DOHH2 (cell line): ENCODE measurements at regions not wholly inside any gene's neighbourhood (a gene's known extent, or its start where the extent isn't known, plus 50 kb on each side); places are given as distances from the start of the nearest gene placed in this dataset.

Source experiments
- H3F3A ChIP-seq: fragments of 200-600 bp; sonication (generic), shearing (Covaris generic); 2 replicates; pipeline ENCODE4 v1.6.0; 2016; ENCODE audit warnings: antibody characterized with exemption, mild to moderate bottlenecking; ENCODE audit not compliant: control insufficient read depth, insufficient read depth
- H3K27ac ChIP-seq: fragments of 200-600 bp; sonication (generic); 2 replicates; pipeline ENCODE4 v1.5.1; 2014; ENCODE audit warnings: low read depth, mild to moderate bottlenecking, low read length, moderate library complexity
- H3K27me3 ChIP-seq: fragments of 200-600 bp; sonication (generic); 2 replicates; pipeline ENCODE4 v1.6.1; 2014; ENCODE audit warnings: mild to moderate bottlenecking, low read length, mixed read lengths; ENCODE audit not compliant: control insufficient read depth
- H3K36me3 ChIP-seq: fragments of 200-600 bp; sonication (generic); 2 replicates; pipeline ENCODE4 v1.6.1; 2014; ENCODE audit warnings: mild to moderate bottlenecking, low read length, moderate library complexity, mixed read lengths; ENCODE audit not compliant: control insufficient read depth
- H3K4me1 ChIP-seq: fragments of 200-600 bp; sonication (generic); 2 replicates; pipeline ENCODE4 v1.6.1; 2014; ENCODE audit warnings: mild to moderate bottlenecking, low read length, mixed read lengths; ENCODE audit not compliant: control insufficient read depth
- H3K4me2 ChIP-seq: fragments of 200-600 bp; sonication (generic); 2 replicates; pipeline ENCODE4 v1.6.0; 2014; ENCODE audit warnings: mild to moderate bottlenecking, low read length, moderate library complexity
- H3K4me3 ChIP-seq: fragments of 200-600 bp; sonication (generic); 2 replicates; pipeline ENCODE4 v1.5.1; 2014; ENCODE audit warnings: mild to moderate bottlenecking, low read length, mixed read lengths
- H3K79me2 ChIP-seq: fragments of 200-600 bp; sonication (generic); 2 replicates; pipeline ENCODE4 v1.6.1; 2014; ENCODE audit warnings: mild to moderate bottlenecking, low read length, mixed read lengths; ENCODE audit not compliant: control insufficient read depth
- H3K9me2 ChIP-seq: fragments of 200-600 bp; sonication (generic); replicated peaks from 2 replicates; pipeline ENCODE4 v1.6.1; 2014; ENCODE audit warnings: mild to moderate bottlenecking, low read length, mixed read lengths; ENCODE audit not compliant: control insufficient read depth
- H3K9me3 ChIP-seq: fragments of 200-600 bp; sonication (generic); 2 replicates; pipeline ENCODE4 v1.6.1; 2014; ENCODE audit warnings: antibody characterized with exemption, low read length, mixed read lengths; ENCODE audit not compliant: control insufficient read depth, insufficient read depth
- H4K20me1 ChIP-seq: fragments of 200-600 bp; sonication (generic); 2 replicates; pipeline ENCODE4 v1.6.0; 2014; ENCODE audit warnings: low read depth, mild to moderate bottlenecking, antibody characterized with exemption, low read length, moderate library complexity; ENCODE audit not compliant: control insufficient read depth, insufficient read depth
- EZH2phosphoT487 ChIP-seq: fragments of 200-600 bp; sonication (generic); IDR thresholded peaks from 2 replicates; pipeline ENCODE4 v1.6.1; 2017; ENCODE audit warnings: borderline replicate concordance, mild to moderate bottlenecking, antibody characterized with exemption, low read length, moderate library complexity, mixed read lengths
- TF ChIP-seq, protein P1 (sequence below): fragments of 200-600 bp; sonication (generic); IDR thresholded peaks from one replicate; pipeline ENCODE4 v1.5.1; 2014; ENCODE audit warnings: antibody characterized with exemption, mild to moderate bottlenecking, low read depth, low read length; ENCODE audit not compliant: poor library complexity, severe bottlenecking

DNA sequence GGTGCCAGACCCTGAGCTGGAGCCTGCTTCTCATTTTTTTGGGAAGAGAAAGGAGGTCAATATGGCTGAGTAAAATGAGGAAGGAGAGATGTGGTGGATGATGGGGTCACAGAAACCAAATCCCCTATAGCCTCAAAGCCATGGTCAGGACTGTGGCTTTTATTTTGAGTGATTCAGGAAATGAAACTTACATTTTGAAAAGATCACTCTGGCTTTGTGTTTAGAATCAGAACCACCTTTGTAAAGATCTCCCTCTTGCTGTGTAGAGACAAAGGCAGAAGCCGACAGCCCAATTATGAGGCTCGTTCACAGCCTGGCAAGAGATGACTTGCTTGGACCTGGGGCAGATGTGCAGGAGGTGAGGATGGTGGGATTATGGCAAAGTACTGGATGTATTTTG is 121.6 kb upstream of the ANKFN1 start:
- Histone ChIP-seq H3K4me3 (no peak overlapping the region), H3K9me3 (no peaks in the 10 kb centered on the region), H3K4me2 (no peak overlapping the region), H3F3A (no peaks in the 10 kb centered on the region), H3K9me2 (no peaks in the 10 kb centered on the region), H3K27ac (no peak overlapping the region), H3K79me2 (no peaks in the 10 kb centered on the region), H3K36me3 (no peaks in the 10 kb centered on the region), H3K27me3 (0 out of 2 replicates have a peak, but pooled peaks cover 2% of the 10 kb centered on the region), H4K20me1 (no peaks in the 10 kb centered on the region), H3K4me1 (no peaks in the 10 kb centered on the region)
- TF ChIP-seq, protein P1, sequence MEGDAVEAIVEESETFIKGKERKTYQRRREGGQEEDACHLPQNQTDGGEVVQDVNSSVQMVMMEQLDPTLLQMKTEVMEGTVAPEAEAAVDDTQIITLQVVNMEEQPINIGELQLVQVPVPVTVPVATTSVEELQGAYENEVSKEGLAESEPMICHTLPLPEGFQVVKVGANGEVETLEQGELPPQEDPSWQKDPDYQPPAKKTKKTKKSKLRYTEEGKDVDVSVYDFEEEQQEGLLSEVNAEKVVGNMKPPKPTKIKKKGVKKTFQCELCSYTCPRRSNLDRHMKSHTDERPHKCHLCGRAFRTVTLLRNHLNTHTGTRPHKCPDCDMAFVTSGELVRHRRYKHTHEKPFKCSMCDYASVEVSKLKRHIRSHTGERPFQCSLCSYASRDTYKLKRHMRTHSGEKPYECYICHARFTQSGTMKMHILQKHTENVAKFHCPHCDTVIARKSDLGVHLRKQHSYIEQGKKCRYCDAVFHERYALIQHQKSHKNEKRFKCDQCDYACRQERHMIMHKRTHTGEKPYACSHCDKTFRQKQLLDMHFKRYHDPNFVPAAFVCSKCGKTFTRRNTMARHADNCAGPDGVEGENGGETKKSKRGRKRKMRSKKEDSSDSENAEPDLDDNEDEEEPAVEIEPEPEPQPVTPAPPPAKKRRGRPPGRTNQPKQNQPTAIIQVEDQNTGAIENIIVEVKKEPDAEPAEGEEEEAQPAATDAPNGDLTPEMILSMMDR = no peak
- TF ChIP-seq EZH2phosphoT487 = no peak

DNA sequence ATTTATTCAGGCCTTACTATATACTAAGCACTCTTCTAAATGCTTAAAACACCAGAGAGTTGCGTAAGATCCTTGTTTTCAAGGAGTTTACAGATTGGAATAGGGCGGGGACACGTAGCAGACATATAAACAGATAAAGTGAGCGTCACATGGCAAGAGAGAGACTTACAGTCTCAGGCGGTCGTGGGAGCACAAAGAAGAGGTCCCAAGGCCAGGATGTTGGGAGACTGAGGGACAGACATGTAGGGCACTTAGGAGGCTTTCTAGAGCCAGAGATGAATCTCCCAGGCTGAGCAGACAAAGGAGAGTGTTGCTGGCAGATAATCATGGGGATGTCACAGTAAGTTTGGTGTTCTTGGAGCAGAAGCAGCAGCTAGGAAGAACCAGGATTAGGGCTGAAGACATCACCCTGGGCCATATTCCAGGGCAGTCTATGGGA is 119.1 kb upstream of the ANKFN1 start:
- Histone ChIP-seq H3K27ac (no peak overlapping the region), H3K9me3 (no peaks in the 10 kb centered on the region), H3K9me2 (no peaks in the 10 kb centered on the region), H4K20me1 (no peaks in the 10 kb centered on the region), H3K79me2 (no peaks in the 10 kb centered on the region), H3K4me1 (no peaks in the 10 kb centered on the region), H3K4me2 (no peak overlapping the region), H3K4me3 (no peak overlapping the region), H3K27me3 (0 out of 2 replicates have a peak, but pooled peaks cover 2% of the 10 kb centered on the region), H3K36me3 (no peaks in the 10 kb centered on the region), H3F3A (no peaks in the 10 kb centered on the region)
- no peak for TF ChIP-seq EZH2phosphoT487
- TF ChIP-seq, protein P1 = no peak

DNA sequence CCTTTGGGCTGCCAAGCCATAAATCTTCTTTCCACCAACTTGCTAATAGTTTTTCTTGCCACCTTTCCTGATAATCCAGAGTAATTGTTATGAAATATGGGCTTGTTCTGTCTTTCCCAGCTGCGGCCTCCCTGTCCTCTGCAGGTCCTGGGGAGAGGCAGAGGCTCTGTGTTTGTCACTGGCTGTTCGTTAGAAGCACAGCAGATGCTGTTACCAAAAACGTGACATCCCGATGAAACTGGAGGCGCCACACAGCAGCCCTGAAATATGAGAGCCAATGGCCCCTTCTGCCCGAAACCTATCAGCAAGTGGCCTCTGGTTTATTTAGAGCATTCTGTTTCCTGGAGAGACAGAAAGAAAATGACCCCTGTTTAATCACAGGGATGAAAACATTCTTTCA is 115.1 kb upstream of the ANKFN1 start:
- Histone ChIP-seq H3K4me3 (no peak overlapping the region), H3K79me2 (no peaks in the 10 kb centered on the region), H3K4me1 (no peaks in the 10 kb centered on the region), H3K27ac (no peak overlapping the region), H3K36me3 (no peaks in the 10 kb centered on the region), H3K9me2 (no peaks in the 10 kb centered on the region), H3K9me3 (no peaks in the 10 kb centered on the region), H3K27me3 (no peaks in the 10 kb centered on the region), H3K4me2 (no peak overlapping the region), H3F3A (no peaks in the 10 kb centered on the region), H4K20me1 (no peaks in the 10 kb centered on the region)
- TF ChIP-seq, protein P1 = no peak
- no peak for TF ChIP-seq EZH2phosphoT487

DNA sequence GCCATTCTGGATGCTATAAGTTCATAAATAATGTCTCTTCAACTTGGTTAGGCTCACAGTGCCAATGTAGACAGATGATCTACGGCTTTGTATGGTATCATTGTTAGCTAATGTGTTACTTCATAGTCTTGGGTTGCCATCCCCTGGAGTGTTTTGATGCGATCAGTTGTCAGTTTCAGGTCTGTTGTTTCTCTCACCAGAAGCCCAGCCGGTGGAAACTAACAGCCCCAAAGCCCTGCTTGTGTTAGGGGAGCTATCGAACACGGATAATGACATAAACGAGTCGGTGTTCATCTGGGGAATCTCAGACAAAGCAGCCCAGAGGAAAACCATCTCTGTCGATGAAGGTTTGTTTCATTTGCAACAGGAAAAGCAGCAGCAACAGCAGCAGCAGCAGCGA is 107.4 kb upstream of the ANKFN1 start:
- no peaks in the 10 kb centered on the region for H3K36me3 ChIP-seq
- TF ChIP-seq EZH2phosphoT487 = no peak
- TF ChIP-seq, protein P1 = no peak
- H3F3A ChIP-seq = no peaks in the 10 kb centered on the region
- no peaks in the 10 kb centered on the region for H4K20me1 ChIP-seq
- no peaks in the 10 kb centered on the region for H3K27me3 ChIP-seq
- H3K9me3 ChIP-seq = no peaks in the 10 kb centered on the region
- no peak overlapping the region for H3K4me3 ChIP-seq
- no peaks in the 10 kb centered on the region for H3K79me2 ChIP-seq
- no peak overlapping the region for H3K4me2 ChIP-seq
- no peaks in the 10 kb centered on the region for H3K9me2 ChIP-seq
- H3K4me1 ChIP-seq = no peaks in the 10 kb centered on the region
- H3K27ac ChIP-seq = no peak overlapping the region
